SU-DHL-6 (cell line): ENCODE measurements at regions not wholly inside any gene's neighbourhood (a gene's known extent, or its start where the extent isn't known, plus 50 kb on each side); places are given as distances from the start of the nearest gene placed in this dataset.

Experiments used
- H2AFZ ChIP-seq: fragments of 200-600 bp; sonication (generic); 2 replicates; pipeline ENCODE4 v1.6.1; 2014; ENCODE audit warnings: low read depth, mild to moderate bottlenecking, moderate library complexity, mixed read lengths, antibody characterized with exemption, low read length; ENCODE audit not compliant: severe bottlenecking
- H3F3A ChIP-seq: fragments of 200-600 bp; shearing (Covaris generic); 2 replicates; pipeline ENCODE4 v1.6.0; 2016; ENCODE audit warnings: antibody characterized with exemption, mild to moderate bottlenecking; ENCODE audit not compliant: insufficient read depth
- H3K27ac ChIP-seq: fragments of 200-600 bp; sonication (generic); 2 replicates; pipeline ENCODE4 v1.5.1; 2016; ENCODE audit warnings: low read depth, mild to moderate bottlenecking, low read length, moderate library complexity, mixed read lengths
- H3K27me3 ChIP-seq: fragments of 200-600 bp; sonication (generic), shearing (Covaris generic); 2 replicates; pipeline ENCODE4 v1.6.0; 2014; ENCODE audit warnings: mild to moderate bottlenecking, low read length
- H3K36me3 ChIP-seq: fragments of 200-600 bp; sonication (generic); 2 replicates; pipeline ENCODE4 v1.6.1; 2014; ENCODE audit warnings: mild to moderate bottlenecking, low read length, mixed read lengths
- H3K4me2 ChIP-seq: fragments of 300-600, 200-600 bp; shearing (Covaris generic), sonication (generic); 2 replicates; pipeline ENCODE4 v1.6.0; 2014; ENCODE audit warnings: low read length, low read depth, mild to moderate bottlenecking; ENCODE audit not compliant: poor library complexity, severe bottlenecking
- H3K4me3 ChIP-seq: fragments of 200-600 bp; sonication (generic); 2 replicates; pipeline ENCODE4 v1.5.1; 2014; ENCODE audit warnings: antibody characterized with exemption, low read length, mild to moderate bottlenecking, mixed read lengths; ENCODE audit not compliant: insufficient read depth, poor library complexity, severe bottlenecking
- H3K79me2 ChIP-seq: fragments of 200-600 bp; sonication (generic); 2 replicates; pipeline ENCODE4 v1.6.1; 2014; ENCODE audit warnings: mild to moderate bottlenecking, low read length, moderate library complexity; ENCODE audit not compliant: insufficient read depth
- H3K9ac ChIP-seq: fragments of 200-600 bp; sonication (generic); 2 replicates; pipeline ENCODE4 v1.7.0; 2014; ENCODE audit warnings: mild to moderate bottlenecking, low read length
- H3K9me2 ChIP-seq: fragments of 200-600 bp; sonication (generic); replicated peaks from 2 replicates; pipeline ENCODE4 v1.6.1; 2014; ENCODE audit warnings: low read length; ENCODE audit not compliant: insufficient read depth
- H3K9me3 ChIP-seq: fragments of 200-600 bp; sonication (generic); 2 replicates; pipeline ENCODE4 v1.6.1; 2014; ENCODE audit warnings: low read length, mixed read lengths; ENCODE audit not compliant: insufficient read depth
- H4K20me1 ChIP-seq: fragments of 200-600 bp; sonication (generic); 2 replicates; pipeline ENCODE4 v1.6.1; 2014; ENCODE audit warnings: low read depth, mild to moderate bottlenecking, antibody characterized with exemption, low read length, moderate library complexity, mixed read lengths
- EZH2phosphoT487 ChIP-seq: fragments of 200-600 bp; sonication (generic), shearing (Covaris generic); conservative IDR thresholded peaks from 2 replicates; pipeline ENCODE4 v1.6.1; 2018; ENCODE audit warnings: mild to moderate bottlenecking, antibody characterized with exemption, low read length, moderate library complexity, mixed read lengths
- TF ChIP-seq, protein P1 (sequence below): fragments of 200-600 bp; sonication (generic); IDR thresholded peaks from one replicate; pipeline ENCODE4 v1.5.1; 2017; ENCODE audit warnings: antibody characterized with exemption, mild to moderate bottlenecking, low read length, moderate library complexity; ENCODE audit not compliant: insufficient read depth, poor library complexity, severe bottlenecking

DNA sequence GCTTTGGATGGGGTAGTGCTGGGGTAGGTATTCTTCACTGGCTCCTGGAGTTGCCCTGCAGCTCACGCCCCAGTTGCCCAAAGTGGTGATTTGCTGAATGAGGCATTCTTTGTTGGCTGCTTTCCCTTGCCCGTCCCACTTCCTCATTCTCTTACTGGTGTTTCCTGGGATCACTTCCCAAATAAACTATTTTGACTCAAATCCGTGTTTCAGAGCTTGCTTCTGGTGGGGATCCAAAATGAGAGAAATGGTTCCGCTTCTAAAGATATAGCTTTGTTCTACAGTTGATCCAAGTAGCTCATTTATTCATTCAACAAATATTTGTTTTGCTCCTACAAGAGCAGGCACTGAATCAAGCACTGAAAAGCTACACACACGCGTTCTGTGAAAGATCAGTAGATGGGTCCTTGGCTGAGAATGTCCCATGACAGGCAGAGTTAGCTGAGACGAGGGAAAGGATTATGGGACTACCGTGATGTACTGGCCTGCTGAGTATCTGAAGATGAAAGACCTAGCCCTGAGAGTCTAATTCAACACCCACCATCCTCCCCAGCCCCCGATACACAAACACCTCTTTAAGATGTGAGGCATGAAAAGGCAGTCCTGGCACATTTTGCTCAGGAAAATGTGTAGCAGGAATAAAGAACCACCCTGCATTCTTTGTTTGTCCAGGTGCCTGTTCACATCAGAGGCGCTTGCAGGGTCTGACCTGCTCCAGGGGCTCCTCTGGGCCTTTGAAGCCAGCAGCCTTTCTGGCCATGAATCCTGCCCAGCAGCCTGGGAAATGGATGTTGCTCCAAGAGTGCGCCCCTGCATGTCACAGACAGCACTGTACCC lies 143.1 kb upstream of the RANBP3L start:
- Histone ChIP-seq H3F3A (no peaks in the 10 kb centered on the region), H3K4me2 (no peak overlapping the region), H3K36me3 (no peaks in the 10 kb centered on the region), H4K20me1 (no peaks in the 10 kb centered on the region), H2AFZ (no peak overlapping the region), H3K79me2 (no peaks in the 10 kb centered on the region), H3K9me3 (no peaks in the 10 kb centered on the region), H3K9ac (no peak overlapping the region), H3K27me3 (no peaks in the 10 kb centered on the region), H3K27ac (no peak overlapping the region), H3K4me3 (no peak overlapping the region), H3K9me2 (no peaks in the 10 kb centered on the region)
- TF ChIP-seq, protein P1, sequence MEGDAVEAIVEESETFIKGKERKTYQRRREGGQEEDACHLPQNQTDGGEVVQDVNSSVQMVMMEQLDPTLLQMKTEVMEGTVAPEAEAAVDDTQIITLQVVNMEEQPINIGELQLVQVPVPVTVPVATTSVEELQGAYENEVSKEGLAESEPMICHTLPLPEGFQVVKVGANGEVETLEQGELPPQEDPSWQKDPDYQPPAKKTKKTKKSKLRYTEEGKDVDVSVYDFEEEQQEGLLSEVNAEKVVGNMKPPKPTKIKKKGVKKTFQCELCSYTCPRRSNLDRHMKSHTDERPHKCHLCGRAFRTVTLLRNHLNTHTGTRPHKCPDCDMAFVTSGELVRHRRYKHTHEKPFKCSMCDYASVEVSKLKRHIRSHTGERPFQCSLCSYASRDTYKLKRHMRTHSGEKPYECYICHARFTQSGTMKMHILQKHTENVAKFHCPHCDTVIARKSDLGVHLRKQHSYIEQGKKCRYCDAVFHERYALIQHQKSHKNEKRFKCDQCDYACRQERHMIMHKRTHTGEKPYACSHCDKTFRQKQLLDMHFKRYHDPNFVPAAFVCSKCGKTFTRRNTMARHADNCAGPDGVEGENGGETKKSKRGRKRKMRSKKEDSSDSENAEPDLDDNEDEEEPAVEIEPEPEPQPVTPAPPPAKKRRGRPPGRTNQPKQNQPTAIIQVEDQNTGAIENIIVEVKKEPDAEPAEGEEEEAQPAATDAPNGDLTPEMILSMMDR = no peak

DNA sequence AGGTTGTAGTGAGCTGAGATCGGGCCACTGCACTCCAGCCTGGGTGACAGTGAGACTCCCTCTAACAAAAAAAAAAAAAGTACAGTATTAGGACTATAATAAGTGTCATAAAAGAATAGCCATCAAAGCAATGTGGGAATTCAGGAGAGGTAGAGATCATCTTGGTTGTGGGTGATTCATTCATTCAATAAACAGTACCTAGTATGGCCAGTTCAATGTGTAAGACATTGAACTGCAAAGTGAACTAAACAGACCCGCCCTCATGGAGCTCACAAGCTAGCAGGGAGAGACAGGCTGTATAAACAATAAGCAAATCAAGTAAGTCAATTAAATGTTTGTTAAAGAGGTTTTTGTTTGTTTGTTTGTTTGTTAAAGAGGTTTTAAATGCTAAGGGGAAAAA lies 146.1 kb upstream of the RANBP3L start:
- Histone ChIP-seq H4K20me1 (no peaks in the 10 kb centered on the region), H3K9me2 (no peaks in the 10 kb centered on the region), H3F3A (no peaks in the 10 kb centered on the region), H3K4me3 (no peak overlapping the region), H3K27ac (no peak overlapping the region), H3K36me3 (no peaks in the 10 kb centered on the region), H3K4me2 (no peak overlapping the region), H3K27me3 (no peaks in the 10 kb centered on the region), H3K9me3 (no peaks in the 10 kb centered on the region), H2AFZ (no peak overlapping the region), H3K9ac (no peak overlapping the region), H3K79me2 (no peaks in the 10 kb centered on the region)
- TF ChIP-seq, protein P1 = no peak
- no peak for TF ChIP-seq EZH2phosphoT487

DNA sequence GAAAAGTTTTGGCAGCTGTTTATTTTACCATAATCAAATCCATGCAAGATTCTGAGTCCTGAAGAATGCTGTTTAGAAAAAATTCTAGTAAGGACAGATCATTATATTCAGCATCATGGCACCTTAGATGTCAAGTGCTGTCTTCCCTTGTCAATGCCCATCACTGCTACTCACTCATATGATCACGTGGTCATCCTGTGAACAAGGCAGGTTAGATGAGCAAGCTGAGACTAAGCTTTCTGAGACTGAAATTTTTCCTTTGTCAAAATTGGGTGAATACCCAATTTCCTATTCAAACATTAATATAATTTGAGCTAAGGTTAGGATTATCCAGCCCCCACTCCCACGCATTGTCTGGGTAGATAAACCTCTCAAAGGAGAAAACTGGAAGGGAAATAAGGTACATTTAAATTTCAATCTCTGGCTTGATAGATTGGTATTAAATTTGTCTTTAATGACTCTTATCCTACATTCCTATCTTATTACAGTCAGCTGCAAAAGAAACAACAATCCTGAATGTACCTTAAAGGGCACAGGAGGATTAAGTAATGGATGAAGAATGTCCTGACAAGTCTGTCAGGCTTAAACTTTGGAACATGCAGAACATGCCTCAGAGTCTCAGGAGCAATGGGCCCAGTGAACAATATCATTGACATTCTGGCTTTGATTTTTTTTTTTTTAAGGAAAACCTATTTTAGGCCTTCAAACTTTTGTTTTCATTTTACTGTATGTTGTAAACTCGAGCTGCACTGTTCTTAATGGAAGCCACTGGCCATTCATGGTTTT lies 148.7 kb upstream of the RANBP3L start:
- Histone ChIP-seq H3K9me2 (no peaks in the 10 kb centered on the region), H3K4me3 (no peak overlapping the region), H3K9me3 (no peaks in the 10 kb centered on the region), H3K79me2 (no peaks in the 10 kb centered on the region), H3K4me2 (no peak overlapping the region), H3F3A (no peaks in the 10 kb centered on the region), H3K27me3 (no peaks in the 10 kb centered on the region), H3K36me3 (no peaks in the 10 kb centered on the region), H4K20me1 (no peaks in the 10 kb centered on the region), H3K27ac (no peak overlapping the region), H2AFZ (no peak overlapping the region), H3K9ac (no peak overlapping the region)
- no peak for TF ChIP-seq EZH2phosphoT487
- TF ChIP-seq, protein P1 = no peak
